ENCODE measurements at regions not wholly inside any gene's neighbourhood (a gene's known extent, or its start where the extent isn't known, plus 50 kb on each side); places are given as distances from the start of the nearest gene placed in this dataset.
A peak's percentile ranks its signal among the peaks of the same experiment; 100 is the strongest.

DNA sequence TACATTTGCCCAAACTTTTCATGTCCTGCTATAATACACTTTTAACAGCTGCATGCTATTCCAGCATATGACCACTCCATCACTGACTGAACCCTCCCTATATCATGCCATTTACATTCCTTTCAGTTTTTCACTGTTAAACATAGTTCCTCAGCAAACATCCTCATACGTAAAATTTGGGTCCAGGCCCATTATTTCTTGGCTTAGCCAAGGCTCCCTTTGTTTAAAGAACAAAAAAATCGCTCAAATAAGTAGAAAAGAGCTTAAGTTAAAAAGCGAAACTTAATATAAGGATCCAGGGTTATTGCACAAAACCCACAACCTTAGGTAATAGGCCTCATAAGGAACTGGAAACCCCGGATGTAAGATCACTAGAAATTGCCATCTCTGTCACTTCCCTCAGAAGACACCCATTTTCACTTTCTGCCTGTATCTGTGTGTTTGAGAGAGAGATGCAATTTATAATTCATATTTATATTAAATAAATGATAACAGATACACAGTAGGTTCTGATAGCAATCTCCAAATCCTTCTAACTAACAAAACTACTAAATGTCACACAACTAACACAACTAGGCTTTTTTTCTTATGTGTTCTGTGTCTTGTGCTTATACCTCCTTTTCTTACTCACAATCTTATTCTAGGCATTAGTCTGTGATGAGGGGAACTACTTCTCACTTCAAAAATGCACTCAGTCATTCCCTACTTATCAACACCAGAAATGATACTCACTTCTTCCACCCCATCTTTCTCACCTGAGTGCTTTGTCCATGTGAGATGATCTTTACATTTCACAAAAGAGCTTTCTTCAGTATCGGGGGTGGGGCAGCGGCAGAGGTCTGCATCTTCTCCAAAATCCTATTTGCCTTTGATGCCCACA is 59.9 kb upstream of the FAM241A start (continued):
- TF ChIP-seq, protein P1, sequence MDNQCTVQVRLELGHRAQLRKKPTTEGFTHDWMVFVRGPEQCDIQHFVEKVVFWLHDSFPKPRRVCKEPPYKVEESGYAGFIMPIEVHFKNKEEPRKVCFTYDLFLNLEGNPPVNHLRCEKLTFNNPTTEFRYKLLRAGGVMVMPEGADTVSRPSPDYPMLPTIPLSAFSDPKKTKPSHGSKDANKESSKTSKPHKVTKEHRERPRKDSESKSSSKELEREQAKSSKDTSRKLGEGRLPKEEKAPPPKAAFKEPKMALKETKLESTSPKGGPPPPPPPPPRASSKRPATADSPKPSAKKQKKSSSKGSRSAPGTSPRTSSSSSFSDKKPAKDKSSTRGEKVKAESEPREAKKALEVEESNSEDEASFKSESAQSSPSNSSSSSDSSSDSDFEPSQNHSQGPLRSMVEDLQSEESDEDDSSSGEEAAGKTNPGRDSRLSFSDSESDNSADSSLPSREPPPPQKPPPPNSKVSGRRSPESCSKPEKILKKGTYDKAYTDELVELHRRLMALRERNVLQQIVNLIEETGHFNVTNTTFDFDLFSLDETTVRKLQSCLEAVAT (IDR thresholded peaks at IDR 0.05): no peak
- TF ChIP-seq SRSF7 (optimal IDR thresholded peaks at IDR 0.05; ENCODE audit: low read depth, low read length): no peak
- TF ChIP-seq, protein P2, sequence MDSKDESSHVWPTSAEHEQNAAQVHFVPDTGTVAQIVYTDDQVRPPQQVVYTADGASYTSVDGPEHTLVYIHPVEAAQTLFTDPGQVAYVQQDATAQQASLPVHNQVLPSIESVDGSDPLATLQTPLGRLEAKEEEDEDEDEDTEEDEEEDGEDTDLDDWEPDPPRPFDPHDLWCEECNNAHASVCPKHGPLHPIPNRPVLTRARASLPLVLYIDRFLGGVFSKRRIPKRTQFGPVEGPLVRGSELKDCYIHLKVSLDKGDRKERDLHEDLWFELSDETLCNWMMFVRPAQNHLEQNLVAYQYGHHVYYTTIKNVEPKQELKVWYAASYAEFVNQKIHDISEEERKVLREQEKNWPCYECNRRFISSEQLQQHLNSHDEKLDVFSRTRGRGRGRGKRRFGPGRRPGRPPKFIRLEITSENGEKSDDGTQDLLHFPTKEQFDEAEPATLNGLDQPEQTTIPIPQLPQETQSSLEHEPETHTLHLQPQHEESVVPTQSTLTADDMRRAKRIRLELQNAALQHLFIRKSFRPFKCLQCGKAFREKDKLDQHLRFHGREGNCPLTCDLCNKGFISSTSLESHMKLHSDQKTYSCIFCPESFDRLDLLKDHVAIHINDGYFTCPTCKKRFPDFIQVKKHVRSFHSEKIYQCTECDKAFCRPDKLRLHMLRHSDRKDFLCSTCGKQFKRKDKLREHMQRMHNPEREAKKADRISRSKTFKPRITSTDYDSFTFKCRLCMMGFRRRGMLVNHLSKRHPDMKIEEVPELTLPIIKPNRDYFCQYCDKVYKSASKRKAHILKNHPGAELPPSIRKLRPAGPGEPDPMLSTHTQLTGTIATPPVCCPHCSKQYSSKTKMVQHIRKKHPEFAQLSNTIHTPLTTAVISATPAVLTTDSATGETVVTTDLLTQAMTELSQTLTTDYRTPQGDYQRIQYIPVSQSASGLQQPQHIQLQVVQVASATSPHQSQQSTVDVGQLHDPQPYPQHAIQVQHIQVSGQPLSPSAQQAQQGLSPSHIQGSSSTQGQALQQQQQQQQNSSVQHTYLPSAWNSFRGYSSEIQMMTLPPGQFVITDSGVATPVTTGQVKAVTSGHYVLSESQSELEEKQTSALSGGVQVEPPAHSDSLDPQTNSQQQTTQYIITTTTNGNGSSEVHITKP (IDR thresholded peaks at IDR 0.05; ENCODE audit: partially characterized antibody): no peak

DNA sequence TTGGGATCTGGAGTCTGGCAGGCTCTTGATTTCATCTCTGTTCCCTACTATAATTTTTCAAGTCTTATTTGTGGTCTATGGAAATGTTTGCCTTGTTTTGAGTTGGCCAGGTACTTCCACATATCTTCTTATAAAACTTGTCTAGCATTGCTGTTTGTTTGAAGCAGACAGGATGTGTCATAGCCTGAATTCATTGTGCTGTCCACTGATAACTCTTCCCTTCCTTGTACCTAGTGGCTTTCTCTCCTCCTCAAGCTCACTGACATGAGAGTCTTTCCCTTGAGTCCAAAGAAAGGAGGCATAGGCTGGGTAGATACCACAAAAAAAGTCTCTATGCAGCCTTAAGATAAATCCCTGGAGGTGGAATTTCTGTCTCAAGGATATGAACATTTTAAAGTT is 59.2 kb upstream of the FAM241A start:
- in situ Hi-C loops (cut with MboI): no loop called here
- H3K4me1 ChIP-seq (replicated peaks in 1 of 2; ENCODE audit: control insufficient read depth in 2 of 2, insufficient read depth in 2 of 2, low read length in 2 of 2): no peaks in the 10 kb centered on the region; a peak in 3 of 5 replicates
- TF ChIP-seq, protein P3, sequence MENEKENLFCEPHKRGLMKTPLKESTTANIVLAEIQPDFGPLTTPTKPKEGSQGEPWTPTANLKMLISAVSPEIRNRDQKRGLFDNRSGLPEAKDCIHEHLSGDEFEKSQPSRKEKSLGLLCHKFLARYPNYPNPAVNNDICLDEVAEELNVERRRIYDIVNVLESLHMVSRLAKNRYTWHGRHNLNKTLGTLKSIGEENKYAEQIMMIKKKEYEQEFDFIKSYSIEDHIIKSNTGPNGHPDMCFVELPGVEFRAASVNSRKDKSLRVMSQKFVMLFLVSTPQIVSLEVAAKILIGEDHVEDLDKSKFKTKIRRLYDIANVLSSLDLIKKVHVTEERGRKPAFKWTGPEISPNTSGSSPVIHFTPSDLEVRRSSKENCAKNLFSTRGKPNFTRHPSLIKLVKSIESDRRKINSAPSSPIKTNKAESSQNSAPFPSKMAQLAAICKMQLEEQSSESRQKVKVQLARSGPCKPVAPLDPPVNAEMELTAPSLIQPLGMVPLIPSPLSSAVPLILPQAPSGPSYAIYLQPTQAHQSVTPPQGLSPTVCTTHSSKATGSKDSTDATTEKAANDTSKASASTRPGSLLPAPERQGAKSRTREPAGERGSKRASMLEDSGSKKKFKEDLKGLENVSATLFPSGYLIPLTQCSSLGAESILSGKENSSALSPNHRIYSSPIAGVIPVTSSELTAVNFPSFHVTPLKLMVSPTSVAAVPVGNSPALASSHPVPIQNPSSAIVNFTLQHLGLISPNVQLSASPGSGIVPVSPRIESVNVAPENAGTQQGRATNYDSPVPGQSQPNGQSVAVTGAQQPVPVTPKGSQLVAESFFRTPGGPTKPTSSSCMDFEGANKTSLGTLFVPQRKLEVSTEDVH (IDR thresholded peaks at IDR 0.05; ENCODE audit: low read depth, partially characterized antibody): no peak
- TF ChIP-seq PHB (CRISPR knock-in tag; IDR thresholded peaks at IDR 0.05): no peak
- TF ChIP-seq, protein P4, sequence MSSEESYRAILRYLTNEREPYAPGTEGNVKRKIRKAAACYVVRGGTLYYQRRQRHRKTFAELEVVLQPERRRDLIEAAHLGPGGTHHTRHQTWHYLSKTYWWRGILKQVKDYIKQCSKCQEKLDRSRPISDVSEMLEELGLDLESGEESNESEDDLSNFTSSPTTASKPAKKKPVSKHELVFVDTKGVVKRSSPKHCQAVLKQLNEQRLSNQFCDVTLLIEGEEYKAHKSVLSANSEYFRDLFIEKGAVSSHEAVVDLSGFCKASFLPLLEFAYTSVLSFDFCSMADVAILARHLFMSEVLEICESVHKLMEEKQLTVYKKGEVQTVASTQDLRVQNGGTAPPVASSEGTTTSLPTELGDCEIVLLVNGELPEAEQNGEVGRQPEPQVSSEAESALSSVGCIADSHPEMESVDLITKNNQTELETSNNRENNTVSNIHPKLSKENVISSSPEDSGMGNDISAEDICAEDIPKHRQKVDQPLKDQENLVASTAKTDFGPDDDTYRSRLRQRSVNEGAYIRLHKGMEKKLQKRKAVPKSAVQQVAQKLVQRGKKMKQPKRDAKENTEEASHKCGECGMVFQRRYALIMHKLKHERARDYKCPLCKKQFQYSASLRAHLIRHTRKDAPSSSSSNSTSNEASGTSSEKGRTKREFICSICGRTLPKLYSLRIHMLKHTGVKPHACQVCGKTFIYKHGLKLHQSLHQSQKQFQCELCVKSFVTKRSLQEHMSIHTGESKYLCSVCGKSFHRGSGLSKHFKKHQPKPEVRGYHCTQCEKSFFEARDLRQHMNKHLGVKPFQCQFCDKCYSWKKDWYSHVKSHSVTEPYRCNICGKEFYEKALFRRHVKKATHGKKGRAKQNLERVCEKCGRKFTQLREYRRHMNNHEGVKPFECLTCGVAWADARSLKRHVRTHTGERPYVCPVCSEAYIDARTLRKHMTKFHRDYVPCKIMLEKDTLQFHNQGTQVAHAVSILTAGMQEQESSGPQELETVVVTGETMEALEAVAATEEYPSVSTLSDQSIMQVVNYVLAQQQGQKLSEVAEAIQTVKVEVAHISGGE (CRISPR knock-in tag; IDR thresholded peaks at IDR 0.05): 0 out of 6 replicates have a peak, but pooled peaks of 1 of the 3 experiments have one; percentile 21

More for the DNA sequence above, 59.2 kb upstream of the FAM241A start:
- Histone ChIP-seq H3K79me2 (ENCODE audit: control insufficient read depth, insufficient read depth, low read length) (no peaks in the 10 kb centered on the region), H3K9me3 (replicated peaks; ENCODE audit: control insufficient read depth, insufficient read depth, low read depth, low read length) (no peaks in the 10 kb centered on the region), H2AFZ (ENCODE audit: low read depth, low read length) (peak overlapping the region; percentile 81), H3K4me2 (ENCODE audit: insufficient read depth, low read length) (peak overlapping the region; percentile 57), H3K27me3 (ENCODE audit: control insufficient read depth in 2 of 2, insufficient read depth in 2 of 2, low read length in 2 of 2) (no peaks in the 10 kb centered on the region), H3K27ac (ENCODE audit: extremely low read depth, low read depth, low read length) (peak overlapping the region; percentile 24; the same call in 1 of the 3 replicates), H3K36me3 (ENCODE audit: control insufficient read depth, insufficient read depth, low read length) (no peaks in the 10 kb centered on the region), H4K20me1 (replicated peaks; ENCODE audit: control insufficient read depth, insufficient read depth, low read length) (no peaks in the 10 kb centered on the region), H3K9ac (ENCODE audit: insufficient read depth in 1 of 2, low read depth in 2 of 2, low read length in 2 of 2) (peak overlapping the region in 1 of 2 experiments; percentile 10; a peak in 1 of 4 replicates), H3K9me1 (ENCODE audit: control insufficient read depth, insufficient read depth, low read length) (no peaks in the 10 kb centered on the region), H3K4me3 (peak overlapping the region; percentile 34; the same call in 1 of the 2 replicates)
- intact Hi-C loops (cut with micrococcal nuclease): no loop called here
- no TSS peak for BruUV-seq (replicated peaks)
- POLR2A ChIA-PET: interaction anchor here (0.8 kb wide), 1 partner anchor 274 kb away, joined by 3 read pairs; no protein-coding TSS in a partner anchor
- CTCF ChIA-PET (ENCODE audit: low intra/inter-chr PET ratio): no interaction called here
- ATAC-seq (peak; percentile 88), DNase-seq (ENCODE audit: extremely low read depth in 1 of 4, low spot score in 3 of 4) (peak in 1 of 4 experiments; percentile 40), FAIRE-seq (peak; percentile 11)
